ENCODE measurements at regions not wholly inside any gene's neighbourhood (a gene's known extent, or its start where the extent isn't known, plus 50 kb on each side); places are given as distances from the start of the nearest gene placed in this dataset.
A peak's percentile ranks its signal among the peaks of the same experiment; 100 is the strongest.
"Not testable (repeated sequence)": the region's sequence is repeated elsewhere in the genome, so short reads cannot be mapped to it uniquely, and the experiment has no call there.

- TF ChIP-seq CTCF (IDR thresholded peaks at IDR 0.05): peak; percentile 28
- DNase-seq (peak in 1 of 3 donors; percentile 70), ATAC-seq (peak; percentile 78)
- intact Hi-C loops (cut with DNase I, micrococcal nuclease): no loop called here
- Histone ChIP-seq H3K4me1 (ENCODE audit: low read depth) (no peaks in the 10 kb centered on the region), H3K36me3 (ENCODE audit: low read depth) (no peaks in the 10 kb centered on the region), H3K4me3 (no peak overlapping the region), H3K9me3 (no peaks in the 10 kb centered on the region)
These were observed 1395.8 kb downstream of the SLITRK5 start for GRCh38 chr13:89066868-89067466.

GRCh38 chr13:89072979-89073378 lies 1401.8 kb downstream of the SLITRK5 start:
- DNase-seq: no peak
- Histone ChIP-seq H3K36me3 (ENCODE audit: low read depth) (no peaks in the 10 kb centered on the region), H3K4me3 (no peak overlapping the region), H3K9me3 (no peaks in the 10 kb centered on the region), H3K4me1 (ENCODE audit: low read depth) (no peaks in the 10 kb centered on the region)
- no peak for TF ChIP-seq CTCF (IDR thresholded peaks at IDR 0.05)
- no peak for ATAC-seq
- intact Hi-C loops (cut with DNase I, micrococcal nuclease): no loop called here

GRCh38 chr13:89076622-89077021 lies 1405.5 kb downstream of the SLITRK5 start:
- intact Hi-C loops (cut with DNase I, micrococcal nuclease): no loop called here
- ATAC-seq: no peak
- no peak for TF ChIP-seq CTCF (IDR thresholded peaks at IDR 0.05)

GRCh38 chr13:89082623-89083022 lies 1411.5 kb downstream of the SLITRK5 start:
- DNase-seq (no peak), ATAC-seq (no peak)
- no peak overlapping the region for H3K4me3 ChIP-seq
- H3K4me1 ChIP-seq (ENCODE audit: low read depth): no peaks in the 10 kb centered on the region
- no peaks in the 10 kb centered on the region for H3K36me3 ChIP-seq (ENCODE audit: low read depth)
- H3K9me3 ChIP-seq: no peaks in the 10 kb centered on the region
- no peak for TF ChIP-seq CTCF (IDR thresholded peaks at IDR 0.05)
- intact Hi-C loops (cut with DNase I, micrococcal nuclease): no loop called here

More at GRCh38 chr13:89076622-89077021, 1405.5 kb downstream of the SLITRK5 start:
- no peaks in the 10 kb centered on the region for H3K9me3 ChIP-seq
- no peaks in the 10 kb centered on the region for H3K36me3 ChIP-seq (ENCODE audit: low read depth)
- no peak overlapping the region for H3K4me3 ChIP-seq
- H3K4me1 ChIP-seq (ENCODE audit: low read depth): no peaks in the 10 kb centered on the region
- DNase-seq: no peak

- intact Hi-C loops (cut with DNase I, micrococcal nuclease); H3K9me3 ChIP-seq; ATAC-seq; H3K36me3 ChIP-seq (ENCODE audit: low read depth); H3K4me3 ChIP-seq; H3K4me1 ChIP-seq (ENCODE audit: low read depth); DNase-seq: not testable (repeated sequence)
These were observed 1416.9 kb downstream of the SLITRK5 start for GRCh38 chr13:89088107-89088506.

GRCh38 chr13:89097994-89098393 lies 1426.8 kb downstream of the SLITRK5 start:
- Histone ChIP-seq H3K36me3 (ENCODE audit: low read depth) (no peaks in the 10 kb centered on the region), H3K4me1 (ENCODE audit: low read depth) (no peaks in the 10 kb centered on the region), H3K9me3 (no peaks in the 10 kb centered on the region), H3K4me3 (no peak overlapping the region)
- intact Hi-C loops (cut with DNase I, micrococcal nuclease): no loop called here
- DNase-seq (no peak), ATAC-seq (no peak)
- TF ChIP-seq CTCF (IDR thresholded peaks at IDR 0.05): no peak
